NCI-H460 (cell line): ENCODE measurements at regions not wholly inside any gene's neighbourhood (a gene's known extent, or its start where the extent isn't known, plus 50 kb on each side); places are given as distances from the start of the nearest gene placed in this dataset.

Experiments used
- DNase-seq: peaks from one replicate; pipeline ENCODE4 v3.0.0-alpha.2; 2016; ENCODE audit warnings: low read depth; ENCODE audit errors: extremely low read depth

- DNase-seq, result no peak
Measured at GRCh38 chr22:48335442-48336139, 1492.1 kb downstream of the BRD1 start.

GRCh38 chr22:48334971-48335370 is 1492.7 kb downstream of the BRD1 start:
- DNase-seq, result no peak

GRCh38 chr22:48333816-48334735 is 1493.6 kb downstream of the BRD1 start:
- no peak for DNase-seq

- DNase-seq, result no peak
Measured at GRCh38 chr22:48333323-48333763, 1494.3 kb downstream of the BRD1 start.

- DNase-seq, result no peak
Measured at GRCh38 chr22:48332438-48333322, 1495.0 kb downstream of the BRD1 start.

- no peak for DNase-seq
Measured at GRCh38 chr22:48331691-48332220, 1495.9 kb downstream of the BRD1 start.

- no peak for DNase-seq
Measured at GRCh38 chr22:48331266-48331665, 1496.4 kb downstream of the BRD1 start.

GRCh38 chr22:48327721-48328120 is 1500.0 kb downstream of the BRD1 start:
- no peak for DNase-seq

- no peak for DNase-seq
Measured at GRCh38 chr22:48323746-48324145, 1503.9 kb downstream of the BRD1 start.

- DNase-seq, result no peak
Measured at GRCh38 chr22:48322907-48323306, 1504.8 kb downstream of the BRD1 start.

GRCh38 chr22:48321986-48322545 is 1505.6 kb downstream of the BRD1 start:
- DNase-seq, result no peak

GRCh38 chr22:48320683-48321451 is 1506.8 kb downstream of the BRD1 start:
- no peak for DNase-seq

- no peak for DNase-seq
Measured at GRCh38 chr22:48320048-48320682, 1507.5 kb downstream of the BRD1 start.

GRCh38 chr22:48319321-48320047 is 1508.2 kb downstream of the BRD1 start:
- no peak for DNase-seq

- no peak for DNase-seq
Measured at GRCh38 chr22:48318575-48319320, 1508.9 kb downstream of the BRD1 start.

- no peak for DNase-seq
Measured at GRCh38 chr22:48318173-48318572, 1509.5 kb downstream of the BRD1 start.
